ENCODE measurements at regions not wholly inside any gene's neighbourhood (a gene's known extent, or its start where the extent isn't known, plus 50 kb on each side); places are given as distances from the start of the nearest gene placed in this dataset.

GRCh38 chr4:187711586-187711985 lies 284.0 kb upstream of the ZFP42 start:
- H3K4me3 ChIP-seq (replicated peaks; ENCODE audit: low read depth, low read length), result no peak overlapping the region
- no peak for DNase-seq (ENCODE audit: extremely low read depth, low read depth)
- TF ChIP-seq CTCF (IDR thresholded peaks at IDR 0.05; ENCODE audit: low read depth, low read length, missing control alignments), result no peak

DNA sequence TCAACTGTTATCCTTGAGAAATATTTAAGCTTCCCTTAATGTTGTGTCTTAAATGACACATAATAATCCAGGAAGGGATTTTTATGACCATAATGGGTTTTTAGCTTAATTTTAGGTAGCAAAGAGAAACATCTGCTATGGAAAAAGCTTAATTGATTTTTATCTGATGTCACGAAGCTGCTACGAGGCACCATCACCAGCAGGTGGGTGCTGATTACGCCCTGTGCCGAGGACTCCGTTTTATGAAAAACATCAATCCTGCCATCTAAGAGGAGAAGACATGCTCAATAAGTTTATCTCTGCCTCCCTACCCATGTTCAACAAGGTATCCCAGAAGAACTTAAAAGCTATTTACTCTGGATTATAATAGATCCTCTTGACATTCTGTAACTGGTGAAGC lies 280.6 kb upstream of the ZFP42 start:
- H3K4me3 ChIP-seq (replicated peaks; ENCODE audit: low read depth, low read length), result no peak overlapping the region
- TF ChIP-seq CTCF (IDR thresholded peaks at IDR 0.05; ENCODE audit: low read depth, low read length, missing control alignments), result no peak
- DNase-seq (ENCODE audit: extremely low read depth, low read depth), result no peak

- no peak overlapping the region for H3K4me3 ChIP-seq (replicated peaks; ENCODE audit: low read depth, low read length)
- TF ChIP-seq CTCF (IDR thresholded peaks at IDR 0.05; ENCODE audit: low read depth, low read length, missing control alignments), result no peak
- no peak for DNase-seq (ENCODE audit: extremely low read depth, low read depth)
Observed at GRCh38 chr4:187715466-187715865, 280.1 kb upstream of the ZFP42 start.

DNA sequence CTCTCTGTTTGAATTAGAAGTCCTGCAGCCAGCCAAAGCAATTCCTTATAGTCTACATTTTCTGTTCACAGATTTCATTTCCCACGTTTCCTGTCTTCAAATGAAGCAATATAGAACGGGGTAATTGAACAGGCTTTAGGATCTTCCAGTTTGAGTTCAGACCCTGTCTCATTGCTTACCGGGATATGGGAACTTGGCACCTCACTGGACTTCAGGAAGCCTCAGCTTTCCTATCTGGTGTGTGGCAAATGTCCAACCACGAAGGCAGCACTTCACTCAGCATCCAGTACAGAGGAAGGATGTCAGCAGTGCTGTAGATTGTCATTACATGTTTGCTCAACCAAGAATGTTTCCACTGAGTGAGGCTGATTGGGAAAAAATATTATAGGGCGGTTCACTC lies 271.1 kb upstream of the ZFP42 start:
- TF ChIP-seq CTCF (IDR thresholded peaks at IDR 0.05; ENCODE audit: low read depth, low read length, missing control alignments), result no peak
- DNase-seq (ENCODE audit: extremely low read depth, low read depth), result no peak
- H3K4me3 ChIP-seq (replicated peaks; ENCODE audit: low read depth, low read length), result no peak overlapping the region

DNA sequence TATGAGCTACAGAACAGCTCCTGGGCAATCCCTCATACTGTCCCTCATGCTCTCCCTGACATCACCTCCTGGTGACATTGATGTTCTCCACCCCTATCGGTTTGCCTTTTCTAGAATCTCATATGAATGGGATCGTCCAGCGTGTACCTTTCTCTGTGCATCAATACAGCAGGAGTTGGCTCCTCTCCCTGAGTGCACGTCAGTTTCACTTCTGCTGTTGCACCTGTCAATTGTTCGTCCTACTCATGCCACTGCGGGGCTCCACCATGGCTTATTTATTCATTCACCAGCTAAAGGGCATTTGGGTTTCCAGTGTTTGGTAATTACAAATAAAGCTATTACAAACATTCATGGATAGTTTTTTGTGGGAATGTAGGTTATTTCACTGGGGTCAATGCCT lies 269.1 kb upstream of the ZFP42 start:
- DNase-seq (ENCODE audit: extremely low read depth, low read depth), result no peak
- TF ChIP-seq CTCF (IDR thresholded peaks at IDR 0.05; ENCODE audit: low read depth, low read length, missing control alignments), result no peak
- H3K4me3 ChIP-seq (replicated peaks; ENCODE audit: low read depth, low read length), result no peak overlapping the region

DNA sequence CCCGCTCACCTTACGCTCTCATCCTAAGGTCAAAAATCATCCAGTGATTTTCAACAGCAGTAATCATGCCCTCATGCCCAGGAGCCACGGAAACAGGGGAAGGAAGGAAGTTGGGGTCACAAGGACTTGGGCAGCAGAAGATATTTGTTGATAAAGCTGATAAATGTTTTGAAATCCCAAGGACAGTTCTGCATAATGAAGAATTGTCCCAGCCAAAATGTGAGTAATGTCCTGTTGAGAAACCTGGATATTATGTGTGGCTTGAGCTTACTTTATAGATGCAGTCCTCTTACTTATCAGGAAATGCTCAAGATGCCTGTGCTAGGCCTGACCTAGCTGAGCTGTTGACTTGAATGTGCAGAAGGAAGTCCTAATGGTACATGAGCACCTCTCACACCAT lies 263.0 kb upstream of the ZFP42 start:
- no peak for DNase-seq (ENCODE audit: extremely low read depth, low read depth)
- H3K4me3 ChIP-seq (replicated peaks; ENCODE audit: low read depth, low read length), result no peak overlapping the region
- TF ChIP-seq CTCF (IDR thresholded peaks at IDR 0.05; ENCODE audit: low read depth, low read length, missing control alignments), result no peak

DNA sequence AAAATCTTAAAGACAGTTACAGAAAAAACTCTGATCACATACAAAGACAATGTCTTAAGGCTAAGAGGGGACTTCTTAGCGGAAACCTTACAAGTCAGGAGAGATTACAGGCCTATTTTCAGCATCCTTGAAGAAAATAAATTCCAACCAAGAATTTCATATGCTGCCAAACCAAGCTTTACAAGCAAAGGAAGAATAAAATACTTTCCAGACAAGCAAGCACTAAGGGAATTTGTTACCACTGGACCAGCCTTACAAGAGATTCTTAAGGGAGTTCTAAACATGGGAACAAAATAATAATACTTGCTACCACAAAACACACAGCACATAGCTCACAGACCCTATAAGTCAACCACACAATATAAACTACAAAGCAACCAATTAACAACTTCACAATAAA lies 255.8 kb upstream of the ZFP42 start:
- H3K4me3 ChIP-seq (replicated peaks; ENCODE audit: low read depth, low read length), result no peak overlapping the region
- TF ChIP-seq CTCF (IDR thresholded peaks at IDR 0.05; ENCODE audit: low read depth, low read length, missing control alignments), result no peak
- no peak for DNase-seq (ENCODE audit: extremely low read depth, low read depth)
